Neural progenitor cell (in vitro differentiated cells): ENCODE measurements at regions not wholly inside any gene's neighbourhood (a gene's known extent, or its start where the extent isn't known, plus 50 kb on each side); places are given as distances from the start of the nearest gene placed in this dataset.

ENCODE experiments used
- DNase-seq: peaks from one replicate; pipeline ENCODE4 v3.0.0-alpha.2; 2016; ENCODE audit warnings: low spot score
- H2AFZ ChIP-seq: fragments of 200-600 bp; sonication (generic); replicated peaks from 2 replicates; pipeline ENCODE4 v1.6.1; 2016; ENCODE audit warnings: antibody characterized with exemption
- H3F3A ChIP-seq: fragments of 200-600 bp; sonication (generic); 2 replicates; pipeline ENCODE4 v1.6.1; 2016; ENCODE audit warnings: antibody characterized with exemption, low read depth
- H3K27ac ChIP-seq: fragments of 200-600 bp; sonication (generic); 2 replicates; pipeline ENCODE4 v1.5.1; 2016; ENCODE audit warnings: mild to moderate bottlenecking
- H3K27me3 ChIP-seq: fragments of 200-600 bp; sonication (generic); 2 replicates; pipeline ENCODE4 v1.6.1; 2016; ENCODE audit warnings: mild to moderate bottlenecking, moderate library complexity
- H3K36me3 ChIP-seq: fragments of 200-600 bp; sonication (generic); 2 replicates; pipeline ENCODE4 v1.5.1; 2016
- H3K4me1 ChIP-seq: fragments of 200-600 bp; sonication (generic); 2 replicates; pipeline ENCODE4 v1.6.1; 2016; ENCODE audit warnings: mixed run types
- H3K4me2 ChIP-seq: fragments of 200-600 bp; sonication (generic); 2 replicates; pipeline ENCODE4 v1.6.1; 2016
- H3K4me3 ChIP-seq: fragments of 200-600 bp; sonication (generic); 2 replicates; pipeline ENCODE4 v1.5.1; 2016
- H3K79me2 ChIP-seq: fragments of 200-600 bp; sonication (generic); 2 replicates; pipeline ENCODE4 v1.6.1; 2016; ENCODE audit warnings: low read depth
- H3K9ac ChIP-seq: fragments of 200-600 bp; sonication (generic); 2 replicates; pipeline ENCODE4 v1.6.1; 2016
- H3K9me3 ChIP-seq: fragments of 200-600 bp; sonication (generic); 2 replicates; pipeline ENCODE4 v1.5.1; 2016; ENCODE audit warnings: low read depth
- H4K20me1 ChIP-seq: fragments of 200-600 bp; sonication (generic); 2 replicates; pipeline ENCODE4 v1.6.1; 2016; ENCODE audit warnings: low read depth
- H3K27ac Mint-ChIP-seq: 3 replicates; pipeline ENCODE4 v1.8.0; 2021; ENCODE audit warnings: mixed read lengths
- H3K27me3 Mint-ChIP-seq: 2 replicates; pipeline ENCODE4 v1.8.0; 2022; ENCODE audit warnings: low read depth, mild to moderate bottlenecking, inconsistent platforms, moderate library complexity, mixed read lengths; ENCODE audit not compliant: insufficient read depth
- H3K36me3 Mint-ChIP-seq: 3 replicates; pipeline ENCODE4 v1.8.0; 2021; ENCODE audit warnings: mixed read lengths
- H3K4me1 Mint-ChIP-seq: 3 replicates; pipeline ENCODE4 v1.8.0; 2021; ENCODE audit warnings: mixed read lengths
- H3K4me3 Mint-ChIP-seq: 3 replicates; pipeline ENCODE4 v1.8.0; 2021; ENCODE audit warnings: mild to moderate bottlenecking, moderate library complexity, mixed read lengths
- H3K9me3 Mint-ChIP-seq: 3 replicates; pipeline ENCODE4 v1.8.0; 2020; ENCODE audit warnings: mixed read lengths
- EZH2 ChIP-seq: fragments of 200-600 bp; sonication (generic); IDR thresholded peaks from 2 replicates; pipeline ENCODE4 v1.6.1; 2017; ENCODE audit warnings: antibody characterized with exemption, mild to moderate bottlenecking, moderate library complexity
- EZH2phosphoT487 ChIP-seq: fragments of 200-600 bp; sonication (generic); IDR thresholded peaks from 2 replicates; pipeline ENCODE4 v1.6.1; 2017; ENCODE audit warnings: antibody characterized with exemption
- TF ChIP-seq, protein P1 (sequence below): fragments of 200-600 bp; sonication (generic); IDR thresholded peaks from 2 replicates; pipeline ENCODE4 v1.5.1; 2017; ENCODE audit warnings: antibody characterized with exemption, mild to moderate bottlenecking

DNA sequence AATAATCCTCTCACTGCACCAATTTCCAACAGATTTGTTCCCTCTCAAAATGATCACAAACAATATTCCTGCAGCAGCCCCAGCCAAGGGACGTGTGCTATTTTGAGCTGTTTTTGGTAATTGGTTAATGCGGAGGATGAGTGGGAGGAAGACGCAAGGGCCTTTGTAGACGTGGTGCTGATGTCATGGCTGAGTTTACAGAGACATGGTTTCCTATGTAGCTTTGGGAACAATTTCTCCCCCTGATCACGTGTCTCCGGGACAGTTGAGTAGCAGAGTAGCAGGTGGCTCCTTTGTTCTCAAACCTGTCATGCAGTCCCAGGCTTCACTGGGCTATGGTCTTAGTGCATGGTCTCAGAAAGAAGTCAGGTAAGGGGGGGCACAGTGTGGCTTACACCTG is 183.2 kb upstream of the NECTIN1 start:
- Histone ChIP-seq H3K9ac (no peak overlapping the region), H3K79me2 (no peaks in the 10 kb centered on the region), H3K36me3 (no peaks in the 10 kb centered on the region), H3K9me3 (no peaks in the 10 kb centered on the region), H3K27ac (no peak overlapping the region), H3K4me3 (no peak overlapping the region), H4K20me1 (no peaks in the 10 kb centered on the region), H2AFZ (no peak overlapping the region), H3K27me3 (no peaks in the 10 kb centered on the region), H3K4me1 (peaks cover 13% of the 10 kb centered on the region), H3F3A (no peaks in the 10 kb centered on the region), H3K4me2 (no peak overlapping the region)
- H3K27me3 Mint-ChIP-seq = peaks cover 5% of the 10 kb centered on the region
- TF ChIP-seq, protein P1, sequence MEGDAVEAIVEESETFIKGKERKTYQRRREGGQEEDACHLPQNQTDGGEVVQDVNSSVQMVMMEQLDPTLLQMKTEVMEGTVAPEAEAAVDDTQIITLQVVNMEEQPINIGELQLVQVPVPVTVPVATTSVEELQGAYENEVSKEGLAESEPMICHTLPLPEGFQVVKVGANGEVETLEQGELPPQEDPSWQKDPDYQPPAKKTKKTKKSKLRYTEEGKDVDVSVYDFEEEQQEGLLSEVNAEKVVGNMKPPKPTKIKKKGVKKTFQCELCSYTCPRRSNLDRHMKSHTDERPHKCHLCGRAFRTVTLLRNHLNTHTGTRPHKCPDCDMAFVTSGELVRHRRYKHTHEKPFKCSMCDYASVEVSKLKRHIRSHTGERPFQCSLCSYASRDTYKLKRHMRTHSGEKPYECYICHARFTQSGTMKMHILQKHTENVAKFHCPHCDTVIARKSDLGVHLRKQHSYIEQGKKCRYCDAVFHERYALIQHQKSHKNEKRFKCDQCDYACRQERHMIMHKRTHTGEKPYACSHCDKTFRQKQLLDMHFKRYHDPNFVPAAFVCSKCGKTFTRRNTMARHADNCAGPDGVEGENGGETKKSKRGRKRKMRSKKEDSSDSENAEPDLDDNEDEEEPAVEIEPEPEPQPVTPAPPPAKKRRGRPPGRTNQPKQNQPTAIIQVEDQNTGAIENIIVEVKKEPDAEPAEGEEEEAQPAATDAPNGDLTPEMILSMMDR = no peak
- TF ChIP-seq EZH2phosphoT487 (no peak), EZH2 (no peak)
- H3K36me3 Mint-ChIP-seq = no peaks in the 10 kb centered on the region
- peaks cover 23% of the 10 kb centered on the region for H3K4me1 Mint-ChIP-seq
- DNase-seq = no peak
- peaks cover 3% of the 10 kb centered on the region for H3K9me3 Mint-ChIP-seq
- H3K27ac Mint-ChIP-seq = peak overlapping the region; percentile 55
- H3K4me3 Mint-ChIP-seq = no peak overlapping the region

DNA sequence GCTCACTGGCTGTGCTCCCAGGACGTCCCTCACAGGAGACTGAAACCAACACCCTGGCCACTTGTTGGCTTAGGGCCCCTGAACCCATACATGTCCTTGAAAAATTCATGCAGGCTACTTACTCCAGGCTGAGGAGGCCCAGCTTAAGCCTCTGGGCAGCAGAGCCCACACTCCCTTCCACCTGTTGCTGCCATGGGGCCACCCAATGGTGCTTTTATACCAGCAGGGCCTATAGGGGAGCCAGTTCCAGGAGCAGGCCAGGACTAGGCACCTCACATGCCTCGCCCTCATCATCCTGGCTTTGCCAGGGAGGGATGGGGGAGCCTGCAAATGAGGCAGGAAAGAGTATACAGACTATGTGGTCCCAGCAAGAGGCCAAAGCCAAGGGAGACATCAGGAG is 181.7 kb upstream of the NECTIN1 start:
- Histone ChIP-seq H3K79me2 (no peaks in the 10 kb centered on the region), H3K4me3 (no peak overlapping the region), H3K27ac (no peak overlapping the region), H3K4me1 (peaks cover 13% of the 10 kb centered on the region), H3K9ac (no peak overlapping the region), H3K4me2 (no peak overlapping the region), H3K9me3 (no peaks in the 10 kb centered on the region), H3K36me3 (no peaks in the 10 kb centered on the region), H3F3A (no peaks in the 10 kb centered on the region), H4K20me1 (no peaks in the 10 kb centered on the region), H3K27me3 (no peaks in the 10 kb centered on the region), H2AFZ (no peak overlapping the region)
- Mint-ChIP-seq H3K4me3 (no peak overlapping the region), H3K27ac (no peak overlapping the region), H3K36me3 (no peaks in the 10 kb centered on the region), H3K4me1 (peaks cover 32% of the 10 kb centered on the region), H3K27me3 (peaks cover 5% of the 10 kb centered on the region), H3K9me3 (peaks cover 3% of the 10 kb centered on the region)
- DNase-seq = no peak
- no peak for TF ChIP-seq EZH2phosphoT487
- TF ChIP-seq EZH2 = no peak
- TF ChIP-seq, protein P1 = no peak

DNA sequence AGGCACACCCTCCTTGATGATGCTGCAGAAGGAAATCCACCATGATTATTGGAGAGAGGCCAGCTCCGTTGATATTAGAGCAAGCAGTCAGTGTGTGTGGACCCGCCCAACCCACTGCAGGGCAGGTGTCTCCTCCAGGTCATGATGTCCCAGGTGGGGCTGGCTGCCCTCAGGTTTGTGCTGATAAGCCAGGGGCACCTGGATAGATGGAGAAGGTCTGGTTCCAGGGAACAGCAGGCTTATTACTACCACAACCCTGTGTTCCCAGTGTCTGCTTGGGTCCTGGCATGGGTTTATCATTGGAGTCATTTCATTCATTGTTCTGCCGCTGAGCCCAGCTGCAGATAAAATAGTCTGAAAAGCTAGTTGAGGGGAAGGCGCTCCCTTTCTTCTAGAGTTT is 181.1 kb upstream of the NECTIN1 start:
- H3K9ac ChIP-seq = no peak overlapping the region
- H3F3A ChIP-seq = no peaks in the 10 kb centered on the region
- H3K4me2 ChIP-seq = no peak overlapping the region
- Mint-ChIP-seq H3K27me3 (peaks cover 5% of the 10 kb centered on the region), H3K4me1 (peaks cover 36% of the 10 kb centered on the region), H3K9me3 (peaks cover 1% of the 10 kb centered on the region), H3K4me3 (no peak overlapping the region), H3K27ac (no peak overlapping the region), H3K36me3 (no peaks in the 10 kb centered on the region)
- no peaks in the 10 kb centered on the region for H3K79me2 ChIP-seq
- H2AFZ ChIP-seq = no peak overlapping the region
- no peaks in the 10 kb centered on the region for H3K9me3 ChIP-seq
- no peaks in the 10 kb centered on the region for H4K20me1 ChIP-seq
- TF ChIP-seq, protein P1 = no peak
- peaks cover 13% of the 10 kb centered on the region for H3K4me1 ChIP-seq
- DNase-seq = no peak
- H3K36me3 ChIP-seq = no peaks in the 10 kb centered on the region
- no peaks in the 10 kb centered on the region for H3K27me3 ChIP-seq
- no peak overlapping the region for H3K27ac ChIP-seq
- H3K4me3 ChIP-seq = no peak overlapping the region

DNA sequence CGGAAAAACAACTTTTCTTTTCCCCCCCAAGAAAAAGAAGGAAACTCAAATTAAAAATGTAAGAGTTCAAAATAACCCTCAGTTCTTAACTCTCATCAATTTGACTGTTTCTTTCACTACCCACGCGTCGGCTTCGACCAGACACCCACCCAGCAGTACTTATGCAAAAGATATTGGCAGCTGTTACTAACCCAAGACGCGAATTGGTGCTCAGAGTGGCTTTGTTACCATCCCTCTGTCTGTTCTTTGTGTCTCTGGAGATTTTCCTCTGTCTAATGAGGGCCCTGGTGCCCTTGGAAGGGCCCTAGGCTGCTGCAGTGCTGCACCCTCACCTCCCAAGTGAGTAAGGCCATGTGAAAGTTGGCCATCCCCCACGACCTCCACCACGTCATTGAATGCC is 180.5 kb upstream of the NECTIN1 start:
- Histone ChIP-seq H2AFZ (no peak overlapping the region), H3K36me3 (no peaks in the 10 kb centered on the region), H3K4me3 (no peak overlapping the region), H3K9ac (no peak overlapping the region), H3K4me2 (no peak overlapping the region), H3F3A (no peaks in the 10 kb centered on the region), H3K27me3 (no peaks in the 10 kb centered on the region), H3K79me2 (no peaks in the 10 kb centered on the region), H3K27ac (no peak overlapping the region), H3K9me3 (no peaks in the 10 kb centered on the region), H4K20me1 (no peaks in the 10 kb centered on the region), H3K4me1 (peaks cover 13% of the 10 kb centered on the region)
- peaks cover 5% of the 10 kb centered on the region for H3K27me3 Mint-ChIP-seq
- TF ChIP-seq EZH2phosphoT487 = no peak
- no peak for TF ChIP-seq EZH2
- TF ChIP-seq, protein P1 = no peak
- no peaks in the 10 kb centered on the region for H3K36me3 Mint-ChIP-seq
- H3K4me3 Mint-ChIP-seq = no peak overlapping the region
- H3K9me3 Mint-ChIP-seq = no peaks in the 10 kb centered on the region
- H3K4me1 Mint-ChIP-seq = peaks cover 36% of the 10 kb centered on the region
- no peak for DNase-seq
- peak overlapping the region; percentile 72 for H3K27ac Mint-ChIP-seq
